ENCODE measurements at regions not wholly inside any gene's neighbourhood (a gene's known extent, or its start where the extent isn't known, plus 50 kb on each side); places are given as distances from the start of the nearest gene placed in this dataset.

GRCh38 chr11:71102251-71102995 lies 150.0 kb downstream of the SHANK2 start:
- no peaks in the 10 kb centered on the region for H3K36me3 ChIP-seq (ENCODE audit: low read depth)
- no peaks in the 10 kb centered on the region for H3K4me1 ChIP-seq (ENCODE audit: low read depth)
- DNase-seq (no peak), ATAC-seq (no peak)
- intact Hi-C loops (cut with DNase I, micrococcal nuclease): no loop called here
- no peaks in the 10 kb centered on the region for H3K9me3 ChIP-seq
- no peak overlapping the region for H3K4me3 ChIP-seq
- no peak for TF ChIP-seq CTCF (IDR thresholded peaks at IDR 0.05)

- no peak overlapping the region for H3K4me3 ChIP-seq
- H3K9me3 ChIP-seq: no peaks in the 10 kb centered on the region
- ATAC-seq: no peak
- no peaks in the 10 kb centered on the region for H3K36me3 ChIP-seq (ENCODE audit: low read depth)
- no peak for TF ChIP-seq CTCF (IDR thresholded peaks at IDR 0.05)
- no peak for DNase-seq
- H3K4me1 ChIP-seq (ENCODE audit: low read depth): no peaks in the 10 kb centered on the region
- intact Hi-C loops (cut with DNase I, micrococcal nuclease): no loop called here
These were observed 150.8 kb downstream of the SHANK2 start for GRCh38 chr11:71101606-71102005.

- DNase-seq (no peak), ATAC-seq (no peak)
- H3K4me3 ChIP-seq: no peak overlapping the region
- no peak for TF ChIP-seq CTCF (IDR thresholded peaks at IDR 0.05)
- intact Hi-C loops (cut with DNase I, micrococcal nuclease): no loop called here
- H3K36me3 ChIP-seq (ENCODE audit: low read depth): no peaks in the 10 kb centered on the region
- H3K4me1 ChIP-seq (ENCODE audit: low read depth): no peaks in the 10 kb centered on the region
- no peaks in the 10 kb centered on the region for H3K9me3 ChIP-seq
These were observed 151.3 kb downstream of the SHANK2 start for GRCh38 chr11:71101046-71101445.

- no peaks in the 10 kb centered on the region for H3K9me3 ChIP-seq
- H3K4me3 ChIP-seq: no peak overlapping the region
- no peaks in the 10 kb centered on the region for H3K36me3 ChIP-seq (ENCODE audit: low read depth)
- H3K4me1 ChIP-seq (ENCODE audit: low read depth): no peaks in the 10 kb centered on the region
- ATAC-seq: no peak
- intact Hi-C loops (cut with DNase I, micrococcal nuclease): no loop called here
- DNase-seq: no peak
- TF ChIP-seq CTCF (IDR thresholded peaks at IDR 0.05): no peak
These were observed 153.6 kb downstream of the SHANK2 start for GRCh38 chr11:71098776-71099175.

- intact Hi-C loops (cut with DNase I, micrococcal nuclease): no loop called here
- H3K9me3 ChIP-seq: no peaks in the 10 kb centered on the region
- no peak for ATAC-seq
- no peak for DNase-seq
- H3K36me3 ChIP-seq (ENCODE audit: low read depth): no peaks in the 10 kb centered on the region
- no peak for TF ChIP-seq CTCF (IDR thresholded peaks at IDR 0.05)
- no peaks in the 10 kb centered on the region for H3K4me1 ChIP-seq (ENCODE audit: low read depth)
- H3K4me3 ChIP-seq: no peak overlapping the region
These were observed 154.7 kb downstream of the SHANK2 start for GRCh38 chr11:71097506-71098240.

All from mucosa of descending colon (tissue), 3 donors.